ENCODE measurements at regions not wholly inside any gene's neighbourhood (a gene's known extent, or its start where the extent isn't known, plus 50 kb on each side); places are given as distances from the start of the nearest gene placed in this dataset.

- Histone ChIP-seq H3K4me3 (ENCODE audit: low read depth, low read length, poor library complexity, severe bottlenecking) (no peak overlapping the region), H3K4me1 (ENCODE audit: insufficient read depth, low read length, poor library complexity, severe bottlenecking) (no peaks in the 10 kb centered on the region), H3K27me3 (replicated peaks; ENCODE audit: insufficient read depth, low read depth, low read length, poor library complexity) (no peaks in the 10 kb centered on the region), H3K9me3 (ENCODE audit: low read depth, low read length, poor library complexity, severe bottlenecking) (no peaks in the 10 kb centered on the region), H3K36me3 (ENCODE audit: insufficient read depth, low read length, poor library complexity, severe bottlenecking) (no peaks in the 10 kb centered on the region), H3K27ac (ENCODE audit: low read depth, low read length, poor library complexity, severe bottlenecking) (no peak overlapping the region)
- no TSS peak for BruUV-seq (replicated peaks)
- no peak for TF ChIP-seq EZH2 (IDR thresholded peaks at IDR 0.05; ENCODE audit: borderline replicate concordance, low read depth, low read length, poor library complexity, severe bottlenecking)
- DNase-seq (ENCODE audit: low spot score) = no peak
- ChIA-PET CTCF (no interaction called here), POLR2A (ENCODE audit: low non-redundant PET) (no interaction called here)
- intact Hi-C loops (cut with micrococcal nuclease; ENCODE audit: unreplicated experiment) = no loop called here
These were observed 479.1 kb upstream of the SLIT2 start for GRCh38 chr4:19772581-19772980.

DNA sequence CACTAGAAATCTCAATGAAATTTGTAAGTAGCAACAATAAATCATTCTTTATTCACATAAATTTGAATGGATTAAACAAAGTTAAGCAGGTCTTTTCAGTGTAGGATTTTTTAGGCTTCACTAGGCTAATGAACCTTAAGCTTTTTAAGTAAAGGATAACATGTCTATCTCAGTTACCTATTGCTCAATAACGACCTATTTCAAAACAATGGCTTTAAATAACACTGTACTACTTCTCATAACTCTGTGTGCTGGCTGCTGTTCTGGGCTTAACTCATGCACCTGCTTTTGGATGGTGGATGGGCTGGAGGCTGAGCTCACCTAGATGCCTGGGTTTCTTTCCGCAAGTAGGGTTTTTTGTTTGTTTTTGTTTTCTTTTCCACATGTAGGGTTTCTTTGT lies 495.0 kb upstream of the SLIT2 start:
- H3K27me3 ChIP-seq (replicated peaks; ENCODE audit: insufficient read depth, low read depth, low read length, poor library complexity) = no peaks in the 10 kb centered on the region
- intact Hi-C loops (cut with micrococcal nuclease; ENCODE audit: unreplicated experiment) = no loop called here
- H3K4me3 ChIP-seq (ENCODE audit: low read depth, low read length, poor library complexity, severe bottlenecking) = no peak overlapping the region
- no peak overlapping the region for H3K27ac ChIP-seq (ENCODE audit: low read depth, low read length, poor library complexity, severe bottlenecking)
- POLR2A ChIA-PET (ENCODE audit: low non-redundant PET) = no interaction called here
- no peaks in the 10 kb centered on the region for H3K36me3 ChIP-seq (ENCODE audit: insufficient read depth, low read length, poor library complexity, severe bottlenecking)
- no TSS peak for BruUV-seq (replicated peaks)
- no peak for TF ChIP-seq EZH2 (IDR thresholded peaks at IDR 0.05; ENCODE audit: borderline replicate concordance, low read depth, low read length, poor library complexity, severe bottlenecking)
- TF ChIP-seq CTCF (conservative IDR thresholded peaks at IDR 0.05; ENCODE audit: low read depth, low read length) = no peak
- no peaks in the 10 kb centered on the region for H3K9me3 ChIP-seq (ENCODE audit: low read depth, low read length, poor library complexity, severe bottlenecking)
- no peak for DNase-seq (ENCODE audit: low spot score)
- H3K4me1 ChIP-seq (ENCODE audit: insufficient read depth, low read length, poor library complexity, severe bottlenecking) = no peaks in the 10 kb centered on the region
- CTCF ChIA-PET = no interaction called here

DNA sequence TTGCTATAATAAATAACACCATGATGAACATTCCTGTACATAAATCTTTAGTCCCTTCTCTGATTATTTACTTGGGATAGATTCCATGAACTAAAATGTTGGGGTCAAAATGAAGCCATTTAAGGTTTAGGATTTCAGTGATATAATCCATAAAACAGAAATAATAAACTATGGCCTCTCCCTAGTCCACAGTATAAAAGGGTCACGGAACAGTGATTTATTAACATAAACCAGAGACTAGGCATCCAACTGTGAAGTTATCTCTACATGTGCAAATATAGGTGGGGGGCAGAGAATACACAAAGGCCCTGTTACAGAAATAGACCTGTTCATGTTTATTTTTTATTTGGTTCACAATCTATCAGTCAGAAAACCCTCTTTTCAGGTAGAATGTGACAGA lies 499.1 kb upstream of the SLIT2 start:
- Histone ChIP-seq H3K4me3 (ENCODE audit: low read depth, low read length, poor library complexity, severe bottlenecking) (no peak overlapping the region), H3K27me3 (replicated peaks; ENCODE audit: insufficient read depth, low read depth, low read length, poor library complexity) (no peaks in the 10 kb centered on the region), H3K27ac (ENCODE audit: low read depth, low read length, poor library complexity, severe bottlenecking) (no peak overlapping the region), H3K4me1 (ENCODE audit: insufficient read depth, low read length, poor library complexity, severe bottlenecking) (no peaks in the 10 kb centered on the region), H3K36me3 (ENCODE audit: insufficient read depth, low read length, poor library complexity, severe bottlenecking) (no peaks in the 10 kb centered on the region), H3K9me3 (ENCODE audit: low read depth, low read length, poor library complexity, severe bottlenecking) (no peaks in the 10 kb centered on the region)
- intact Hi-C loops (cut with micrococcal nuclease; ENCODE audit: unreplicated experiment) = no loop called here
- no peak for DNase-seq (ENCODE audit: low spot score)
- POLR2A ChIA-PET (ENCODE audit: low non-redundant PET) = no interaction called here
- CTCF ChIA-PET = no interaction called here
- TF ChIP-seq EZH2 (IDR thresholded peaks at IDR 0.05; ENCODE audit: borderline replicate concordance, low read depth, low read length, poor library complexity, severe bottlenecking) (no peak), CTCF (conservative IDR thresholded peaks at IDR 0.05; ENCODE audit: low read depth, low read length) (no peak)
- BruUV-seq (replicated peaks) = no TSS peak
